Stimulated activated CD4-positive, alpha-beta T cell treated with anti-CD3 and anti-CD28 coated beads, Interleukin-12 subunit alpha, Interleukin-12 subunit beta, amount 100 ng/mL, for 24 hours (primary cell): ENCODE measurements at regions not wholly inside any gene's neighbourhood (a gene's known extent, or its start where the extent isn't known, plus 50 kb on each side); places are given as distances from the start of the nearest gene placed in this dataset.
"Not testable (repeated sequence)": the region's sequence is repeated elsewhere in the genome, so short reads cannot be mapped to it uniquely, and the experiment has no call there.

Source experiments
- DNase-seq, 2 experiments: peaks; one replicate each; pipeline ENCODE4 v3.0.0-alpha.2; 2020; ENCODE audit warnings: low read depth in 2 of 2

DNA sequence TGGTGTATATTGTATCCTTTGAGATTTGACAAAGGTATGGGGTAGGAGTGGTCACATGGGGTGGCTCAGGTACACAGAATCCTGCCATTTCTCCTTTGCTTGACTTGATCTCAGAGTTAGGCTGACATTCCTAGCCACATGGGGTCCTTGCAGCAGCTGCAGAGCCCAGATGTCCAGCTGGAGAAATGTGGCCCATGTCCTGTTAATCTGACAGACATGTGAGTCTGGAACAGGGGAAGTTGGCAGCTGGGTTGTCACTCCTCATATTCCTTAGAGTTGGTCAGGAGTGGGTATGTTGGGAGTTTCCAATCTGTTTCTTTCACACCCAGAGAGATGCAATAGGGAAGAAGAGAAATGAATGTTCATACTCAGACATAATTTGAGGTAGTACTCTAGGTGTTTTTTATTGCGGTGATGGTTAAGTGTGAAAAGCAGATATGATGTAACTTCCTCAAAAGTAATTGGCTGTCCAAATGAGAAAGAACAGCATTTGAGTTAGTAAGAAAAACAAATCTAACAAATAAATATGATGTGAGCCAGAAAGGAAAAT is 402.6 kb upstream of the MEIS1 start:
- no peak for DNase-seq

DNA sequence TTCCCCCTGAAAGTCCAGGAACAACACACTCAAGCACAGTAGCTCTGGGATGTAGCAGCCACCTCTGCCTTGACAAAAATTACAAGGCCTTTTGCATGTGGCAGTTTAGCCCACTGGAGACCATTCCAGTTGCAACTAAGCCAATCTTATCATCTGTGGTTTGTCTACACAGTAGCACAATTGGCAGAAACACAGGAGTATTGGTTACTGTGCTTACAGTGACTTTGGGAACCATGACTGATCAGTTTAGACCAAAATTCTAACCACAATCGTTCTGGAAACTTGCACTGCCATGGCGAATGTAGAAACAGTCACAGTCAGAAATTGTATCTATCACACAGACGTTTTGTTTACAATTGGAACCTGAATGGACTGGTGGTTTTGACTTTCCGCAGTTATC is 403.7 kb upstream of the MEIS1 start:
- DNase-seq = no peak

DNA sequence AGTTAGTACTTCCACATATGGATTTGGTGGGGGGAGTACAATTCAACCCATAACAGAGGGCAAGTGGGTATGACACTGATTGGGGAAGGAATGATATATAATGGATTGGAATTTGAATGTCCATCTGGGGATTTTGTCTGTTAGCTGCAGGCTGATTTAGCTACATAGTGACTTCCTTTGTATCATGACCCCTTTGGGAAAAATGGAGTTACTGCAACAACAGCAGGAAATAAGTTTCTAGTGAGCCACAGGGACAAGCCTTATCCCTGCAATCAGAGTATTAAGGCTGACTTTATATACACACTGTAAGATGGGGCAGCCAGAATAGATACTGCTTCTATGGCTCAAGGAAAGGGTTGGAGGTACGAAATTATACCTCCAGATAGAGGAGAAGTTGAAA is 404.4 kb upstream of the MEIS1 start:
- DNase-seq = no peak

DNA sequence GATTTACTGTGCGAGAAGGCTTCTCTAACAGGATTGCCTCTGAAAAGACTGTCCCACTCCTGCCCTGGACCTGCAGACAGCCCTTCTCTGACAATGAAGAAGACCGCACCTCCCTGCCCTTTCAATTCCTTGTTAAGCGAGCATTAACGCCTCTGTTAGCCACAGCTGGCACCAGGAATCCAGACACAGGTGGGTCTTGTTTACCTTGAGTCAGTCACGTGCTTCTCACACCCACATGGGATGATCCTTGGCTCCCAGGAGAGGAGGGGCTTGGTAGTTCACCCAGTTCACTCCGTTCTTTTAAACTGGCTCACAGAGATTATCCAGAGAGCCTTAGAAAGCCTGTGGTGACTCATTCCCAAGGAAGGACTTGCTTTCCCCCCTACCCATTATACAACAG is 410.5 kb upstream of the MEIS1 start:
- no peak for DNase-seq

DNA sequence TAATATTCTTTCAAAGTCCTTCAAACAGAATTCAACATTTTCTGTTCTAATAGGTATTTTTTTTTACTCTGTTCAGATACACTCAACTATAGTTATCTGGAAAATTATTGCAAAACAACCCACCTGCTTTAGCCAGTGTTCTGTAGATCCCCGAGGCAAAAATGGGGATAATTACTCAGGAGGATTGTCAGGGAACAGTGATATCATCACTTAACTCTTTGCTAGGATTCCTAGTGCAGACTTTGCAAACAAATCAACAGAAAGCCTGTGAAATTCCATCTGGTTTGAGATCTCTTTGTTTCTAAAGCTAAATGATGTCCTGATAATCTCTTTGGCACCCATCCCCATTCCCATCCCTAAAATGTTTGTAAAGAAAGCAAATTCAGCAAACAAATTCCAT is 413.6 kb upstream of the MEIS1 start:
- DNase-seq = no peak

DNA sequence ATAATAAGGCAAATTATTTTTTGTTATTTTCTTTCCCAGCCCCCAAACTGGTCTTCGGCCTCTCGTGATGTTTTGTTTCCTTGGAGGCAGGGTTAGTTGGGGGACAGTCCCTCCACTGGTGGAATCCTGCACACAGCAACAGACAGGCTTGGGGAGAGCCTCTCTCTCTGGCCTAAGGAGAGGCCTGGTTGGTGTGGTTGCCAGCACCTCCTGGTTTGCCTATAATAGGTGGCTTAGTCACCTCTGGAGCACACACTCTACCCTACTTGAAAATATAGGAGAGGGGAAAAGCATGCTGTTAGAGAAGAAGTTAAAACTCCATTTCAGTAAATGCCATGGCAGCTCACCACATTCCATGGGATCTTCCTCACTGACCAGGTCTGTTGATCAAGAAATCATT is 417.2 kb upstream of the MEIS1 start:
- DNase-seq = no peak

DNA sequence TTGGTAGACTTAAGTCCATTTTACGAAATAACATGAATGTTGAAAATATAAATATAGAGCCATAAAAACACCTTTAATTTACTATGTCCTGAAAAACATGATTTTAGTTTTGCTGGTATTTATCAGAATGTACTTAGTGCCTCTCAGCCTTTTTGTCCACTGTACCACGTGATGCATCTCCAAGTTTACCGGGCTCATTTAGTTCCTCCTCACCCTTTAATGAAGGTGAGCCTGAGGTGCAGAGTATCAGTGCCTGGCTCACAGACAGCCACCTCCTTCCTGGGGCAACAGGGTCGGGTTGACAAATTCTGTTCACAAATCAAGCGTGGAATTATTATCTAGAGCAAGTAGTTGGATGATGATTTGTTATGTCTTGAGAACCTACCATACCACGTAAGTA is 420.5 kb upstream of the MEIS1 start:
- DNase-seq = no peak

DNA sequence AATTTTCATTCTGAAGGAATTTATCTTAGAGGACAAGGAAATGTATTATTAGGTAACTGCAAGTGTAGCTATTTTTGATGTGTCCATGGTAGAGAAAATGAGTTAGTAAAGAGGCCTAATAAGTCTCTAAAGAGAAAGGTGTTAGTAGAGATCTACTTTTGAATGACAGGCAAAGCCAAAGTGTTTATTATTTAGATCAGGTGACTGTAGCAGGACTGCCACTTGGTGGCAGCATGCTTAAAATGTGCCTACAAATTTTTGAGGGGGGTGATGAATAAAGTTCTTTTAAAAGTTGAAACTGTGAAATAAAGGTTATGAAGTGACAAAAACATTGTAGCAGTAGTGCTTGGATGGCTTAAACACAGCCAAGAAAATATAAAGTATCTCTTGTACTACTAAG is 421.5 kb upstream of the MEIS1 start:
- DNase-seq = no peak

DNA sequence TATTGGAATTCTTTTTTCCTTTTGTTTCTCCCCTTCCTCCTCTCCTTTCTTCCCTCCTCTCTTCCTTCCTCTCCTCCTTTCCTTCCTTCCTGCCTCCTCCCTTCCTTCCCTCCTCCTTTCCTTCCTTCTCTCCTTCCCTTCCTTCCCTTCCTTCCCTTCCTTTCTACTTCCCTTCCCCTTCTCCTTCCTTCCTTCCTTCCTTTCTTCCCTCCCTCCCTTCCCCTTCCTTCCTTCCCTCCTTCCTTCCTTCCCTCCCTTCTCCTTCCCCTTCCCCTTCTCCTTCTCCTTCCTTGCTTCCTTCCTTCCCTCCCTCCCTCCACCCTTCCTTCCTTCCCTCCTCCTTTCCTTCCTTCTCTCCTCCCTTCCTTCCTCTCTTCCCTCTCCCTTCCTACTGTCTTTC is 431.0 kb upstream of the MEIS1 start:
- no peak for DNase-seq

DNA sequence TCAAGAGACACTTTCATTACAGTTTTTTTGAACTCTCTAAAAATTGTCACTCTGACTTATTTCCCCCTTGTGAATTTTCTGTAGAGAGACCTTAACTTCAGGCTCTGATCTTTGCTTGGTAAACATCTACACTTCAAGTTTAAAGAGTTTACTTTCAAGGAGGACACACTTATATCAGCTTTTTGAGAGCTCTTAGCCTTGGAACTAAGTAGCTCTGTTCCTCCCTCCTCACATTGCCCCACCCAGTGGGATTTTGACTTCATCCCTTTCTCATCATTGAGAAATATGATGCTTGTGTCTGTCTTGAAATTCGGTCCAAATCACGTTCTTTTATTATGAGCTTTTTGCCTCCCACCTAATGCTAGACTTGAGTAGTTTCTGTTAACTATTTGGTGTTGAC is 433.4 kb upstream of the MEIS1 start:
- no peak for DNase-seq

DNA sequence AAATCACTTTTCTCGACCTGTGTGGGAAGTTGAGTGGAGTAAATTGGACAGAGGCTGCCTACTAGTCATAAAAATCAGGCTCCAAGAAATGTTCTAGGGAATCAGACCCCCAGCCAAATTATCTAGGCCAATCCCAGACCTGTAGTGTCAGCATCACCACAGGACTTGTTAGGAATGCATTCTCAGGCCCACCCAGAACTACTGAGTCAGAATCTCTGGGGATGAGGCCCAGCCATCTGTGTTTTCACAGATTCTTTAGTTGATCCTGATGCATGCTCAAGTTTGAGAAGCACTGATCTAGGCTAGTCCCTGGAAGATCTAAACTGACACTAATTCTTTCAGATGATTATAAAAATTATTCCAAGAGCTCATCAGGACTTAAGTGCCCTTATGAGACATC is 434.0 kb upstream of the MEIS1 start:
- DNase-seq = no peak

DNA sequence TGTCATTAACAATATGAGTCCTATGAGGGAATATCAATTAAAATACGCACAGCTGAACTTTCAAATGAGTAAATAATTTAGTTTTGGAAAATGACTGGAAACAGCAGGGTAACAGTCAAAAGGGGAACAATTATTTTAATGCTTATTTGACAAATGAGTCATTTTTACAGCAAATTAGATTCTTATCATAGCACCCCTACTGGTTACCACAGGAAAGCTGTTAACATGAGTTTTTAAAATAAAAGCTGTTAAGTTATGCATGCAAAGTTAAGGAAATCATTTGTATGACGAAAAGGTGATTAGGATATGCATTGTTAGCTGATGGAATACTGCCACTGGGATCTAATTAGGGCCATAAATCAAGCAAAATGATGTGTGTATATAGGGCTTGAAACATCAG is 435.1 kb upstream of the MEIS1 start:
- DNase-seq = no peak

DNA sequence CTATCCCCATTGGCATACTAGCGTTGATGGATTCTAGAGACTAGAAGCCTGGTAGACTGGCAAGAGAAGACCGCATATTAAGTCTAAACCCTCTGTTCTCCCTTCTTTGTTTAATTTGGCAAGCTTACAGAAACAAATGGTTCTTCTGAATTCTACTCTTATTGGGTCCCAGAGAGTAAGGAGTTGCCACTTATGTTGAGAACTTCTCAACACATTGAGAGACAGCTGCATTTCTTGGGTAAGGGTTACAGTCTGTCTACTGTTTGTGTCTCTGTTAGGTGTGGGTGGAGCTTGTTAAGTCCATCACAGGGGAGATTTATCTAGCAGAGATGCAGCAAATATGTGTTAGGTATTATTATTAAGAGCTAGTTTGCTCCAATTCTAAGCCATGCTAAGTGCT is 435.8 kb upstream of the MEIS1 start:
- DNase-seq = no peak

DNA sequence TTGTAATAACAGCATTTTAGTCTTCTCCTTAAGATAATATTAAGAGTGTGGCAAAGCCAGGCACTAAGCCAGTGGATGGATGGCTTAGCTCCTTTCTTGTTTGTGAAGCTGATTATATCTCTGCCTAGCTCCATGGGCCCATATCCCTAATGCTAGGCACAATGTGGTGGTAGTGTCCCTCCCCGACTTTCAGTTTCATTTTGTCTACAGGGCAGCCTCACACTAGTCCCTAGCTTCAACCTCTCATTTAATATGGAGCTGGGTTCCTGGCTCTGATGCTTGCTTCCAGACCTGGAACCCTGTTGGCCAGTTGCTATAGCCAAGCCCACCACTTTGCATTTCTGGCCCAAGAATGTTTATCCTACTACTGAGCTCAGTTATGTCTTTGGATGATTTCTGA is 437.0 kb upstream of the MEIS1 start:
- DNase-seq = no peak

DNA sequence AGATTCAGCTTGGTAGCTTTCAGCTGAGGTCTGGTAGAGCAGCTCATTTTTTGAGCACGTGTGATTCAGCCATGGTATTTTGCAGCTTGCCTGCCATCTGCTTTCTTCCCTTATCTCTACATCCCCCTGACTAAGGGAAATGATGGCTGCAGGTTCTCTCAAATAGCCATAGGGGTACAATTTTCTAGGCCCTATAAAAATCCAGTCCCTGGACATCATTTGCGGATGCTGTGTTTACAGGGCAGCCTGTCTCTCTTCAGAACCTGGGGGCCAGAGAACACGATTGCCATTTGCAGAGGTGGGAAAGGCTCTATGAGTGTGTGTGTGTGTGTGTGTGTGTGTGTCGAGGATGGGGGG is 442.7 kb upstream of the MEIS1 start:
- DNase-seq = no peak

DNA sequence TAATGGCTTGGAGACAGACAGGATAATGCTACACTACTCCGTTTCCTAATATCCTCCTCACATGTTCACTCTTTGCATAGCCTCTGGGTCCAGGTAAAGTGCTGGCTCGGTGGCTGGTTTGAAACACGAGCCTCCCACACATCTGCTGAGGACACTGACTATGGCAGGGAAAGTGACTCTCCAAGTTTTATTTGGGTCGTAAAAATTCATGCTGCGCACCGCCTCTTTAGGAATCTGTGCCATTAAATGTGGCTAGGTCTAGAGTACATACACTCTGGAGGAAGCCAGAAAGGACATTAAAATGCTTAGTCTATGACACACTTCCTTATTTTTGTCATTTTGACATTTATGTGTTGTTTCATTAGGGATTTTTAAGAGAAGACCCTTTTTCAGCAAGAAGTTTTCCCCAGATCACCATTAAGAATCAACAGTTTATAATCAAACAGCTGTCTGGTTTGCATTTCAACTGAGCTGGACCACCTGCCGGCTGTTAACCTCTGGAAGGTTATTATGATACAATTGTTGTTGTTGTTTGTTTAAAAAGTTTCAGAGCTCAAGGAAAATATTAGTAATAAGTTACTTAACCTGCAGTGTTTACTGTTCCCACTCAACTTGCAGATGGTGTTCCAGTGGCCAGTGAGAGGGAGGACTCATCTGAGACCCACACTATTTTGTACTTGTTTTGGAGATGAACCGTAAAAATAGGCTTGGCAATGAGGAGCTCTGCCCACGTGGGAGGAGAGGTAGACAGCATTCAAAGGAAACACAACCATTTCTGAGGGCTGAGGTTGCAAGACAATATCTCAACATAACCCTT is 443.3 kb upstream of the MEIS1 start:
- DNase-seq = no peak

DNA sequence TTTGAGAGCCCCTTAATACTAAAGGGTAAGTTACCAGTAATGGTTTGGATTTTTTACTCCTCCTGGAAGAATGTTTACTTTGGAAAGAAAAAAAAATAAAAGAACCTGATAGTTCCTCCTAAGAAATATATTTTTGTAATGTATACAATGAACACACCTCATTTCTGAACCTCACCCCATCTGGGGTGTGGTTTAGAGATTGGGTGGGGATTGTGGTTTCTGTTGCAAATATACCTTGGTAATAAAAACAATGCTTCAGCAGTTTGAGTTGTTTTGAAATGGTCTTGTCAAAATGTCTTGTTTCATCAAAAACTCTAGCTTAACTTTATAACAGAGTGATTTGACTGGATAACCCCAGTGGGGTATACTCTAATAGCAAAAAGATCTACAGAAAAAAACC is 448.9 kb upstream of the MEIS1 start:
- no peak for DNase-seq

DNA sequence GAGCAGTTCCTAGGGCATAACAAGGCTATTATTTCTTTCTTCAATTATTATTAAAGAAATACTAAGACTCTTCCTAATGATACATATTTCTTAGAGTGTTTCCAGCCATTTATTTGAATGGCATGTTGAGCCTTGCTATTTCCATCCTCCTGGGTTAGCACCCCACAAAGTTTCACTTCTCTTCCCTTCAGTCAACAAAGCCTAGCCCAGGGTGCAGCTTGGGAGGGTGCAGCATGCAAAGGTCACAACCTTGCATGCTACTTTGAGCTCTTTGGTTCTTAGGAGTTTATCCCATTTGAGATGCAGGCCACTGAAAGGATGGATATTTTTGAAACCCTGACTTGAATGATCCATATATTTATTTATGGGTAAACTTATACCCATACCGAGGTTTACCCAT is 454.4 kb upstream of the MEIS1 start:
- no peak for DNase-seq

DNA sequence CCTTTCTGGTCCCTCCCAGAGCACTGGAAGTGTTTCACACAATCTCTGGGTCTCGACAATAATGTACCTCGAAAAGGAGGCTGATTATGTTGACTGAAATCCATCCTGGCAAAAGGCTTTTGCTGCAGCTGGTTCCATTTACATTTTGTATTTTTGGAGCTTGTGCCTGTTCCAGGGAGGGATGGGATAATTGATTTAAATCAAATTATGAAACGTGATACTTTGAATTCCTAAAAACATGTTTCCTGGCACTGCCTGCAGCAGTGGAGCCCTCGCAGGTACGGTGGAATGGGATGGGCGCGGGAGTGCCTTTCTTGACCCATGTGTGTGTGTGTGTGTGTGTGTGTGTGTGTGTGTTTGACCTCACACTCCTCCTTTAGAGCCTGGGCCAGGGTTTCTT is 455.5 kb upstream of the MEIS1 start:
- DNase-seq = no peak

DNA sequence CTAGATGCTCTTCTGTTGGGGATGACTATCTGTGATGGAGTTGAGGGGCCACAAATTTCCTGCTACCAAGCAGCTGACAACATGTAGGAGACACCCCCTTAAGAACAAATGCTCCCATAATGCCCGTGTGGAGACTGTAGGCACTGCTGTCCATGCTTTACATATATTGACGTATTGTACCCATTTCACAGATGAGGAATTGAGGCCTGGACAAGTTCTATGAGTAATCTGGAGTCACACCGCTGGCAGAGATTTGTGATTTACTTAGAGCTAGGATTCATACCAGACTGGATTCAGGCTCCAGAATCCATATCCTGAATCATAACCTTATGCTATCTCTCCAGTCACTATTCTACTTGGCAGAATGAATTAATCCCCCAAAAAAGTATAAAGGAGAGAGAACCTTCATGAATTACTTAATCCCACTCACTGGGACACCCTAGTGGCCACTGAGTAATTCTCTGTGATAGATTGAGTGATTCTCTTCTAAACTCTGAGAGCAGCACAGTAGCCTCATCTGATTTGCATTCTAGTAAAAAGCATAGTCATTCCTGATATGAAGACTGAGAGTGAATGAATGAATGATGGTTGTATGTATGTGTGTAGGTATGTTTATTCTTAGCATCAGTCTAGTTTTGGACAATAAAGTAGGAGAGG is 460.7 kb upstream of the MEIS1 start:
- no peak for DNase-seq

DNA sequence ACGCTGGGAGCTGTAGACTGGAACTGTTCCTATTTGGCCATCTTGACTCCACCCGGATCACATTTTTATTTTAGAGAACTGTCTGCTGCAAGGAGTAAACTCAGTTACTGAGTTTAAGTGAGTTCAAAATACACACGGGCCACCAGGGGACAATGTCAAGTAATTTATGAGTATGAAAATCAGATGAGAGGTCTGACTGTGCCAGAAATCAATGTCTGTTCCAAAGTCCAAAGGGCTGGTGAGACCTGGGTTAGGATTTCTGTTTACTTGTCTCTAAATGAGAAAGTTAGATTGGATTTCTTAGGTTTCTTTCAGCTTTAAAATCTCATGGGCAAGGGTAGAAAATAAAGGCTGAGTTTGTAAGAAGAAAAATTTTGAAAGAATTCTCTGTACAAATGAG is 465.8 kb upstream of the MEIS1 start:
- no peak for DNase-seq

DNA sequence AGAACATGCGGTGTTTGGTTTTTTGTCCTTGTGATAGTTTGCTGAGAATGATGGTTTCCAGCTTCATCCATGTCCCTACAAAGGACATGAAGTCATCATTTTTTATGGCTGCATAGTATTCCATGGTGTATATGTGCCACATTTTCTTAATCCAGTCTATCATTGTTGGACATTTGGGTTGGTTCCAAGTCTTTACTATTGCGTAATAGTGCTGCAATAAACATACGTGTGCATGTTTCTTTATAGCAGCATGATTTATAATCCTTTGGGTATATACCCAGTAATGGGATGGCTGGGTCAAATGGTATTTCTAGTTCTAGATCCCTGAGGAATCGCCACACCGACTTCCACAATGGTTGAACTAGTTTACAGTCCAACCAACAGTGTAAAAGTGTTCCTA is 471.6 kb upstream of the MEIS1 start:
- DNase-seq = not testable (repeated sequence)

DNA sequence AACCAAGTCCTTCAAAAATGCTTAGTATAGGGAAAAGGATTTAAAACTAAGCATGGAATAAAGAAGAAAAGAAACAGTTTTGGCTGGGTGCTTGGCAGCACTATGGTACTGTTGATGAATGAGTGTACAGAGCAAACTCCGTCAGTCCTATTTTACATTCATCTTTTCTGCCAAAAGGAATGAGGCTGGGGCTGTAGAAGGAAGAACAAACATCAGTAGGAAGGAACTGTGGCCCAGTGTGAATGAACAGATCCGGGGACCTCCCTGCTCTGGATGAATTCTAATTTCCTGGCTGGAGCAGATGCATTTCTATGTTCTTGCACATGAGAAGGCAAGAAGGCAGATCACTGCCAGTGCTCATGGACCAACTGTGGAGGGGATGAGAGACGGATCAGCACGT is 474.0 kb upstream of the MEIS1 start:
- no peak for DNase-seq

DNA sequence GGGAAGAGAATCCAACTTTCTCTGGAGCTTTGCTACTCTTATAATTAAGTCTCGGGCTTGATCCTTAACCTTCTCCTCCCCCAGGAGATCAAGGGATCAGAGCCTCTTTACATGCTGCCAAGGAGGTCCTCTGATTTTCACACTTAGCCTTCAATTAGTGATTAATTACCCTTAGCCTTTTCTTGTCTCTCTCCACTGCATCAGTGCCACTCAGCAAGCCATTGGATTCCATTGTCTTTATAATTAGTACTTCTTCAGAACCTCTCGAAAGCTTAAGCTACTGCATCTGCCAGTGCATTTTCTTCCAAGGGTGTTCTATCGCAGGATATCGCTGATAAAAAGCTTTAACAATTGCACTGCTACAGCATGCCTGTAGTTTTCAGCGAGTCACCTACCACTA is 477.0 kb upstream of the MEIS1 start:
- no peak for DNase-seq
